HG03135 (cell line): ENCODE measurements at regions not wholly inside any gene's neighbourhood (a gene's known extent, or its start where the extent isn't known, plus 50 kb on each side); places are given as distances from the start of the nearest gene placed in this dataset.
"Not testable (repeated sequence)": the region's sequence is repeated elsewhere in the genome, so short reads cannot be mapped to it uniquely, and the experiment has no call there.

Source experiments
- ATAC-seq: cut with Tn5 transposase; IDR thresholded peaks from one replicate; pipeline ENCODE4 v1.9.1; 2021; ENCODE audit warnings: mild to moderate bottlenecking, moderate library complexity; ENCODE audit not compliant: unreplicated experiment

DNA sequence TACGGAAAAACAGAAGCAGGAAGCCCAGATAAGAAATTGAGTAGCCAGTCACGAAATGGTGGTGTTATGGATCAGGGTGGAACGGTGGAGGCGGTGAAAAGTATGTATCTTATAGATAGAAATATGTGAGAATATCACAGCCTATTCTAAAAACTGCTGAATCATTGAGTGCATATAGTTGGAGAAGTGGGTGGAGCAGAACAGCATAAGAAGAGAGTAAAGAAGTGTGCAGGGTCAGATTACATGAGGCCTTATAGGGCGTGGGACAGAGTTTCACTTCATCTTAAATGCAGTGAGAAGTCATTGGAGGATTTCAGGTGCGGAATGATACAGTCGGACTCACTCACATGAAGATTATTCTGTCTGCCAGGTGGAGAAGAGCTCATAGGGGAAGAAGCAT, 293.1 kb downstream of the TRIML1 start:
- no peak for ATAC-seq

DNA sequence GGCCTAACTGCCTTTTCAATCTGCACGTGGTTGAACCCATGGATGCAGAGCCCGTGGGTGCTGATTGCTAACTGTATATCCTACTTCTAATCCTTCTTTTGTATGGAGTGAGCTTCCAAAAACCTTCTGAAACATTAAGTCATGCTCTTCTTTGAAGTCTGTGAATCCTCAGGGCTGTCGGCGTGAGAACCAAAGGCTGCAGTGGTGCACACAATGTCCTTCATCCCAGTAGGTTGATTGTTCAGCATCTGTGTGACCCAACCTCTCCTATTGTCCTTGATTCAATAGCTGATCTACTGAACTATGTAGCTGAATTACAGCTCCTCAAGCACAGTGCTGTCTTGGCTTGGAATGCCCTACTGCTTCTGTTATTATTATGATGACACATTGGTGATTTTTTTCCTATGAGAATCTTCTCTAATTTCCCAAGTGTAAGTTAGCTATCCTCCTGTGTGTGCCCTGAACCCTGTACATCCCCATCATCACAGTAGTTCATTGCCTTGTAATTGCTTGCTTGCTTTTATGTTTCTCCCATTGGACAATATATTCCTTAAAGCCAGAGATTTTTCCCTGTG, 294.6 kb downstream of the TRIML1 start:
- no peak for ATAC-seq

DNA sequence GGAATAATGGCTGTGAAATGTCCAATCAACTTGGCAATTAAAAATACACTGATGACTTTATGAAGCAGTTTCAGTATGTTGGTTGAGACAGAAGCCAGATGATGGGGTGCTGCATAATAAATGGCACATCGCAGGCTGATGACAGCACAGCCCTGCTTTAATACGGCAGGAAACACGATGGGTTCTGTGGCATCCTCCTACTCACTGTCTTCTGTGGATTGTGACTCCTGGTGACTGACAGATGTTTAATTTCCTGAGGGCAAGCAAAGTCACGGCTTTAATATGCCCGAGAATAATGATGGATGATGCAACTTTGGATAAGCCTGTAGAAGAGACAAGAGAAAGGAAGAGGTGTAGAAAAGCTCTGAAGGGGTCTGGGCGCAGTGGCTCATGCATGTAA, 295.4 kb downstream of the TRIML1 start:
- ATAC-seq, result no peak

DNA sequence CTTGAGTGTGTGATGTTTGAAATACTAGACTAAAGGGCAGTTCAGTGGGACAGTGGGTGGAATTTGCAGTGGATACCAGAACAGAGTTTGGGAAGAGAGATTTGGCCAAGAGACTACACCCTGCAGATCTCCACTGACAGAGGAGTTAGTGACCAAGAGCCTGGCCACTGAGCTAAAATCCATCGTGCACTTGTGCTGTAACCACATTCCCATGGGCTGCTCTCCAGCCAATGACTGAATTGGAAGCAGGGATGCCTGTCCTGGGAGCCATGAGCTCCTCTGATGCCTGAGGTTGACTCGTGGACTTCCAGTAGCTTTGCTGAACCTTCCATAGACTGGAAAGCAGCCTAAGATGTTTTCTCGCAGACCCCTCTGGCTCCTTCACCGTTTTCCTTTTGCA, 296.1 kb downstream of the TRIML1 start:
- no peak for ATAC-seq

DNA sequence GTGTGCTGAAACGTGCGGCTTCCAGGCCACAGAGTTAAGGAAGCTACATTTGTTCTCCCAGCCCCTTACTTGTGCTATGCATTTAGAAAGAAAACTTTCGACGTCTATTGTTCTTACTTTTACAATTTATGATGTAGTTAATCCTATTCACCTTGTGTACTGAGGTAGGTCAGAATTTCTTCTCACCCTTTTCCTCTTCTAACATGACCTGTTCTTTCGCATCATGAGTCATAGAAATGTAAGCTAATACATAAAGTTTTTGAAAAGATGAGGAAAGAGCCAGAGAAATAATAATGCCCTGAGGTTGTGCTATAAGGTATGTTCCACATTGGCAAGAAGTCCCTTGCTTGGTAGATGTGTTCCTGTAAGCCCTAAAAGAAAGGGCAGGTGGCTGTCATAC, 298.3 kb downstream of the TRIML1 start:
- ATAC-seq, result no peak

DNA sequence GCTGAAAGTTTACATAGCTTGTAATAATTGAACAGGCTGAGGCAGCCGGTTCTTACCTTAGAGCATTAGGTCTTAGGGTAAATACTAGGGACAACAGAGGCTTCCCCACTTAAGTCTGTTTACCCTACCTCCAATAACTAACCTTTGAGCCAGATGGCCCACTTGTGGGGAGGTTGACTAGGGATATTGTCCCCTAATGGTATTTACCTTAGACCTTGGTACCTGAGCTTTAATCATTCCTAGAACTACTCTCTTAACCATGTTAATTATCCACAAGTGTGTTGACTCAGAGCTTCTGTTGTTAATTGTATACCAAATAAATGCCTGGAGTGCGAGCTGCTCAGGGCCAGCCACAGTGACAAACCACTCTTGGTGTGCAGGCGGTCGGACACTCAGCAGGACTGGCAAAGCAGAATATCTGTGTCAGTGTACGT, 299.2 kb downstream of the TRIML1 start:
- not testable (repeated sequence) for ATAC-seq

DNA sequence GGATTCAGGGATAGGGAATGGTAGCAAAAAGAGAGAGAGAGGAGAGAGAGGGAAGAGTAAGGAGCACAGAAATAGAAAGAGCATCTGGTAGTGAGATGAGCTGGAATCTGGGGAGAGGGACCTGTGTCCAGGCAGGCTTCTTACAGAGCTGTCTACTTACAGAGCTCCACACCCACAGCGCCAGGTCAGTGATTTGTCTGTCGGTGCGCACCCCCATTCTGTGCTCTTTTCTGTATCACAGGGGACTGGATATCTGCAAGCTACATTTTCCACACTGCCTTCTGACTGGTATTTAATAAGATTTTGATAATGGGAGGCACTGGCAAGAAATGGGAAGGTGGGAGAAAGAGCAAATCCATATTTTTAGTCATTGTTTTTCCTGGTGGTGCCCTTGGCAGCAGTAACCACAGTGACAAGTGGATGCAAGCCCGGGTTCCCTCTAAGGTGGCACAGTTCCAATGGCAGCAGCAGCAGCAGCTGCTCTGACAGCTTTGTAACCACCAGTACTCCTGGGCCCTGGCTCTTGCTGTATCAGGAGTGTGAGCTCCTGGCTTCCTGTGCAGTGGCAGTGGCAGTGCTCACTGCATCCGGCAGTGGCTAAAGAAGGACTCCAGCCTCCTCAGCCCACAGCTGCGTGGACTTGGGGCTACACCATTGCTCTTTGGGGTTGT, 300.5 kb downstream of the TRIML1 start:
- ATAC-seq, result no peak

DNA sequence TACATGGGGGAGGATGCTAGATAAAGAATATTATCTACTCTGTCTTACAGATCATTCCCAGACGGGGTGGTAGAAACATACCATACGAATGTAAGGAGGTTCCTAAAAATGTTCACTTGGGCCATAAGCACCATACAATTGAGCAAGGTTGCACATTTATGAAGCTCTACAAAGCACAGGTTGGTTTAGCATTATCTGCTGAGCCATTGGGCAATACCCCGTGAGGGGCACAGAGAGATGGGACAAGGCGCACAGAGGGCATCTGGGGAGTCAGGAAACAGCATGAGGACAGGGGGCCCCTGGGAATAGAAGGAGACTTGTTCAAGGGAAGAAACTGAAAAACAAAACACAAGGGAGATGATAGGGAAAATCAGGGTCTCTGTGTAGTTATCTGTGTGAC, 305.3 kb downstream of the TRIML1 start:
- ATAC-seq, result no peak

DNA sequence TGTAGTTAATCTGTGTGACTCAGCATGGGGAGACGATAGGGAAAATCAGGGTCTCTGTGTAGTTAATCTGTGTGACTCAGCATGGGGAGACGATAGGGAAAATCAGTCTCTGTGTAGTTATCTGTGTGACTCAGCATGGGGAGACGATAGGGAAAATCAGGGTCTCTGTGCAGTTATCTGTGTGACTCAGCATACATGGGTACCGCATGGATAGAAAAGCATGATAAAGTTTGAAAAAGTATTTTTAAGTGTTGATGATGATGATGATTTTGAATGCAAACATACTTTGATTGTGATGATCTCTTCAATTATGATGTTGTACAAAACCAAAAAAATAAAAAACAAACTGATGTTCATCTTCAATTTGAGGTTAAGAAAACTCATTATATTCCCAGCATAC, 309.8 kb downstream of the TRIML1 start:
- ATAC-seq, result not testable (repeated sequence)

DNA sequence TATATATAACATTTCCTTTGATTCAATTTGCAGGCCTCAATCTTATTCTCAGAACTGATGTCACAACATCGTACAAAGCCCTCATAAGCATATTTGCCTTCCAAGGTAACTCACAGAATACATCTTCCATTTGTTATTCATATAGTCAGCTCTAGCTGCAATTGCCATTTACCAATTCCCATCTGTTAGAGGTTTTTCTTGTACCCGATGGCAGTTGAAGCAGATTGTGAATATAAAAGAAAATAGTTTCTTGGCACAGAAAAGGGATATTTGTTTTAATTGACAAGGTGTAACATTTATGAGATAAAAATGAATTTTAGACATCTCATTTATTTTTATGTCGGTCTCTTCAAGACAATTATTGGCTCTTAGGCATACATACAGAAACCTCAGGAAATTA, 311.3 kb downstream of the TRIML1 start:
- ATAC-seq, result no peak

DNA sequence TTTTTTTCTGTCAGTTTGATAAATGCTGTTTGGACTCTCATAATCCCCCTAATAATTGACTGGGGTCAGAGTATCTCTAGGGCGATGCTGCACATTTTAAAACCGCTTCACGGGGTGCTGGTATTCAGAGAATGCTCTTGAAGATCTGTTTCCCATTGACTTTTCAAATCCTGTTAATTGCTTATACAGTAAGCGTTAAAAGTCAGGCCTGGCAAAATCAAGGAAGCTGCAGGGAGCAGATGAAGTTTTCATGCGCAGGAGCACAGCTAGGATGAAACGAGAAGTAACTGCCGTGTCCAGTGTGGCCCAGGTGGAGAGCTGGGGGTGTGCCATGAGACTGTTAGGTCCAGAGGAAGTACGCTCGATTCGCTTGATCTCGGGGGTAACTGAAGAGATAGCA, 312.9 kb downstream of the TRIML1 start:
- no peak for ATAC-seq

DNA sequence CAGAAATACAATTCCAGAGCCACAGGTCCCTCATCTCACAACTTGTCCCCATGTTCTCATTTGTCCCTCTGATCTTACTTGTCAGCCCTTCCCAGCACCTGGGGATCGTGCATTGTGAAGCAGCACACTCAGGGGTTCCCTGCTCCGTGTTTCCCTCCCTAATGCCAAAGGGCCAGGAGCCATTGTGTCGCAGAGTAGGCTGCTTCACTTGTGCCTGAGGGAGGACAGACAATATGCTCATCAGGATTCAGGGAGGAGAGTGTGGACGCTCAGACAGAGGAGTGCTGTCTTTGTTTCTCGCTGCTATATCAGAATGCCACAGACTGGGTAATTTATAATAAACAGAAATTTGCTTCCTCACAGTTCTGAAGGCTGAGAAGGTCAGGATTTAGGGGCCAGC, 315.3 kb downstream of the TRIML1 start:
- ATAC-seq, result no peak

DNA sequence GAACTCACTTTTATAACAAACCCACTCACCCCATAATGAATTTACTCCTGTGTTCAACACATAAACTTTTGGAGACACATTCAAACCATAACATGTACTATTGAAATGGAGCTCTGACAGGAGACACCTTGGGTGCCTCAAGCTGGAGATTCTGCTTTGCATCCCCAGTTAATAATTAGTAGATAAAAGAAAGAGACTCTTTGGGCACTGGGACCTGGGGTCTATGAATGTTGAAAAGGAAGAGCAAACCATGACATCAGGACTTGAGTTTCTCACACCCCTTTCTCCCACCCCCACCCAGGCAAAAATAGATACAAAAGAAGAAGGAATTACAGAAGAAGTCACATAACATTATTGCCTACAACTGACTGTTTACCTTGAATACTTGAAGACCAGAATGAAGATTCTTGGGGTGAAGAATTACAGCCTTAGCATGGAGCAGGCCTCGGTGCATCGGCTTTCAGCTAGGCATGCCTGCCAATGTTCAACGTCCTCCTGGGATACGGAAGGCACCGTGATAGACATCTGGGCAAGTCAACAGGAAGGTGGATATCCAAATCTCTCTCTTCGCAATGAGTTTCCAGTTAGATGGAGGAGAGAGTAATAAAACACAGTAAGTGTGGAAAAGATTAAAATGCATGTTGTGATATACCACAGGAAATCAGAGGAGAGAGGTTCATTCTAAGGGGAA, 316.0 kb downstream of the TRIML1 start:
- no peak for ATAC-seq

DNA sequence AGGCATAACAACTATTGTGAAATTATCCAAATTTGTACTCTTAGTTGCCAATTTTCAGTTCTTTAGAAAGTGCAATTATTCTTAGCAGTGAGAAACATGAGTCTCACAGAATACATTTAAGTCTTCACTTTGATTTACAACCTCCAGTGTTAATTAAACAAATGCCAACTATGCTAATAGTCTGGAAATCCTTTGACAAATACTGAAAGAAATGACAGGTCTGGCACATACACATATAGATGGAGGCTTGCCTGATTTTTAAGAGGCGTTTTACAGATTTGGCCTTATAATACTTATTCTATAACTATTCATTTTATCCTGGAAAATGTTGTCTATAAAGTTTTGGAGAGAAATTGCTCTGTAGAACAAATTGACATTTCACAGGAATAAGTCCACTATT, 320.1 kb downstream of the TRIML1 start:
- ATAC-seq, result no peak

DNA sequence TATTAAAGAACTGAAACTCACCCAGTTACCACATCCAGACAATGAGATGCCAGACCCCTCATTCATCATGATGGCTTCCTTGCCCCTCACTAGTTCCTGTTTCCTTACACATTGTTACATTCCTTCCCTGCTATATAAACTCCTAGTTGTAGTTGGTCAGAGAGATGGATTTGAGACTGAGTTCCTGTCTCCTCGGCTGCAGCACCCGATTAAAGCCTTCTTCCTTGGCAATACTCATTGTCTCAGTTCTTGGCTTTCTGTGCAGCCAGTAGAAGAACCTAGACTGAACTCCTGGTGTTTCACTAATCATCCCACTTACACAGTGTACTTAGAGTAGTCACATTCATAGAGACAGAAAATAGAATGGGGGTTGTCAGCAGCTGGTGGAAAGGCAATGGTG, 324.7 kb downstream of the TRIML1 start:
- ATAC-seq, result no peak

DNA sequence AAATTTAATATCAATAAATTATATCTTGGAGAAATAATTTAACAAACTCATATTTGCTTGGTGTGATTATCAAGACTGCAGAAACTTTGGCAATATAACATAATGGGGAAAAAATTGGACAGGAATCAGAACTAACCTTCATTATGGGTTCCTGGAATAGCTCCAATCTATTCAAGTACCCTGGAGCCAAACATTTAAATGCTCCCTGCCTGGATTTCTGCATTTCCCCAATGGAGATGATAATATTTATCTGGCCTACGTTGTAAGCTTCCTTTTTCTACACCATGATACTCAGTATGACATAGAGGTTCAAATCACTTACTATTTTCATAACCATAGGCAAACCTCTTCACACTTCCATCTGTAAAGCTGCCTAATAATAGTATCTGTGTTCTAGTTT, 326.8 kb downstream of the TRIML1 start:
- ATAC-seq, result no peak

DNA sequence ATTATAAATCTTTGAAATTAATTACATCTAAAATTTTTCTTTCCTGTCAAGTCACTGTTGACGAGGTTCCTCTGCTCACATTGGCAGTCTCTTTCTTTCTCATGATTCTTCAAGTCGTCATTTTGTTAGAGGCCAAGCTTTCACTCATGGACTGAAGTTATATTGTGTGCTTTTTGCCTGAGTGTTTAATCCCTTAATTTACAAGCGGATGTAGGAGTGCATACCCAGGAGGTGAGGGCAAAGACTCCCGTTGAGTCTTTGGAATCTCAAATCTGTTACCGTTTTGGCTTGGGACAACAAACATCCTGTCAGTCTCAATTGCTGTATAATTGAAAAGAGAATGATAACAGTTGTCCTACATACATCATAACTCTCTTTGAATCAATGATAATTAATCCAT, 345.0 kb downstream of the TRIML1 start:
- no peak for ATAC-seq

DNA sequence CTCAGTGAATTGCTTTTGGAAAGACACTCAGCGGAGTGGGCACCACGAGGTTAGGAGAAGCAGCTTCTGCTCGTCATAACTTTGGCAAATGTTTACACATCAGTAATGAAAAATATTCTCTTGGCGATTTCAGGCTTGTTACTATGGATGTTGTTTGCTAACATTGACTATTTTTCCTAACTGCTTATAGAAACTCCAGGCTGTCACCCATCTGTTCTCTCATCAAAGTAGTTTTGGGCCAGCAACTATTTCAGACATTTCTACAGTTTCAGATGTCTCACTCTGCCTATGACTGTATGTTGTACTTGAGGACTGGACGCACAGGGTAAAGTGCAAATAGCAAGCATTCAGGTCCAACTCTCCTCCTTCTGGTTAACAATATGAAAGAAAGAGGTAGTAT, 346.7 kb downstream of the TRIML1 start:
- no peak for ATAC-seq

DNA sequence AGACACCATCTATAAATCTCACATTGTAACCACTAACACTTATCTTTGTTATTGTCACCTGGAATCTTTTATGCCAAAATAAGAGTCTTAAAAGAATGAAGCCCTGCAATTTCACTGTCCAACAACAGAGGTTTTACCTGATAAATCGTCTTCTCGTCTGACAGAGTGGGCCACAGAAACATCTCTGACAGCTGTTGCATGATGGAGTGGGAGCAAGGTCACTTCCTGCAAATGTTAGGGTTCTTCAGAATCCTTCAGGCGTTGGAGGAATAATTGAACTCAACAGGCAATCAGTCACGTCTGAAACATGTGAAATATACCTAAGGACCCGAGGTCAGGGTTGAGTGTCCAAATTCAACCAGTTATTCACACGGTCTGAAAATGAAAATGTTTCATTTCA, 353.6 kb downstream of the TRIML1 start:
- ATAC-seq, result no peak

DNA sequence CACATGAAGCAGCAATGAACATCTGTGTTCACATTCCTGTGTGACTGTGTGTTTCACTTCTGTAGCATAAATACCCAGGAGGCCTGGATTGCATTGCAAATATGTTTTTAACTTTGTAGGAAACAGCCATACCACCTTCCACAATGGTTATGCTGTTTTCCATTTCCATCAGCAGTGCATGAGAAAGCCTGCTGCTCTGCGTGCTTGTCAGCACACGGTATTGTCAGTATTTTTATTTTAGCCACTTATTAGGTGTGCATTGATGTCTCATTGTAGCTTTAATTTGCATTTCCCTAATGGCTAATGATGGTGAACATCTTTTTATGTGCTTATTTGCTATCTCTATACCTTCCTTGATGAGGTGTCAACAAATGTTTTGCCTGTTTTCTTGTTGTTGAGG, 355.9 kb downstream of the TRIML1 start:
- no peak for ATAC-seq

DNA sequence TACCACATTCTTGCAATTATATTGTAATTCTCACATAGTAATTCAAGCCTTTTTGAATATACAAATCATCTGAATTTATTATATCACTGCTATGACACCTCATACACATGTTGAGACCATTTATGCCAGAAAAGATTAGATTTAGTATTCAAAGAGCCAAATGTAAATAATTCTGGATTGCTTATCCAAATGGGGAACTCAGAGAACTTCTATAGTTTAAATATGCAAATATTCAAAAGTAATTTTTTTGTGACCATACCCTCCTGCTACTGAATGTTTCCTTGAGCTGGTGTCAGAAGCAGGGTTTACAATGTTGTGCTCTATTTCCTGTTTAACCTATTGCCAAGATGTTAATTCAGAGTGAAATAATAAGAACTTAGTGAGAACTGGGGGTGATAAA, 372.2 kb downstream of the TRIML1 start:
- no peak for ATAC-seq

DNA sequence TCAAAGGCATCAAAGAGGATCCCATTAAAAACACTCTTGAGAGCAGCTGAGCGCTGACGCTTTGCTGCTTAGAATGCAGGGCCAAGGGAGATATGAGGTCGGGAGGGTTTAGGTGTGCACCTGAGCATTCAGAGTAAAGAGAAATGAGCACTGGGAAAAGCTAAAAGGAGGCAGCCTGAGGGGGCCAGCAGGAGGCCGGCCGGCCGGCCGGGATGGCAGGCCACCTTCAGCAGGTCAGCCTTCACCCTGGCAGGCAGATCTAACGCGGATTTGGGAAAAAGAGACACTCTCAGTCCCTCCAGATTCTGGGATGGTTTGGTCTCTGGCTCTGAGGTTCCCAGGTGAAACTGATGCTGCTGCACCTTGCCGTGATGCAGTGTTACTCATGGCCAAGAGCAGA, 393.5 kb downstream of the TRIML1 start:
- ATAC-seq, result no peak

DNA sequence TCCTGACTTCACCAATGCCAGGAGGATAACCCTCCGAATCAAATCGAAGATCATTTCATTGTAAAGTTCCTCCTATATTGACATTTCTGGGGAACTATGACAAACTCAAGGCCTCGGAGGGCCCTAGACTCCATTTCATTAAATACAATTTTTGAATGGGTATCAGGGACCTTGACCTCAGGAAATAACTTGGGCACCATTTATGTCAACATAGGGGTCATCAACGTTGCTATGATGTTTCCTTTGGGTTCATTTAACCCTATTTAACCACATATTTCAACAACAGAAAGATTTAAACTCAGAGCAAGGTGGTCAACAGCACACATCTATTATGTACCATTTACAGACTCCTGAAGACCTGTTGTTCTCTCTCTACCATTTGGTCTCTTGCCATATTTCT, 395.1 kb downstream of the TRIML1 start:
- no peak for ATAC-seq
